Suppressor macrophage (primary cell): ENCODE measurements at regions not wholly inside any gene's neighbourhood (a gene's known extent, or its start where the extent isn't known, plus 50 kb on each side); places are given as distances from the start of the nearest gene placed in this dataset.

ENCODE experiments used
- DNase-seq, 4 experiments: peaks; one replicate each; pipeline ENCODE4 v3.0.0-alpha.2; 2020 to 2022

GRCh38 chr6:91498576-91498975 is 911.7 kb upstream of the MAP3K7 start:
- DNase-seq = no peak

GRCh38 chr6:91497770-91498169 is 910.9 kb upstream of the MAP3K7 start:
- no peak for DNase-seq

- no peak for DNase-seq
Observed at GRCh38 chr6:91490671-91491301, 903.9 kb upstream of the MAP3K7 start.

- peak; percentile 32 to 79 (median 66) for DNase-seq
Observed at GRCh38 chr6:91487696-91488392, 901.0 kb upstream of the MAP3K7 start.

- DNase-seq = no peak
Observed at GRCh38 chr6:91486200-91486599, 899.3 kb upstream of the MAP3K7 start.

GRCh38 chr6:91485047-91485446 is 898.2 kb upstream of the MAP3K7 start:
- no peak for DNase-seq

GRCh38 chr6:91483415-91484105 is 896.7 kb upstream of the MAP3K7 start:
- DNase-seq = peak in 1 of 4 experiments; percentile 13

GRCh38 chr6:91482498-91482897 is 895.6 kb upstream of the MAP3K7 start:
- peak in 1 of 4 experiments; percentile 14 for DNase-seq

- no peak for DNase-seq
Observed at GRCh38 chr6:91480402-91480801, 893.5 kb upstream of the MAP3K7 start.

GRCh38 chr6:91477688-91478087 is 890.8 kb upstream of the MAP3K7 start:
- no peak for DNase-seq

- peak in 2 of 4 experiments; percentile 11 to 12 for DNase-seq
Observed at GRCh38 chr6:91476000-91476399, 889.1 kb upstream of the MAP3K7 start.

GRCh38 chr6:91465393-91465792 is 878.5 kb upstream of the MAP3K7 start:
- DNase-seq = no peak

- no peak for DNase-seq
Observed at GRCh38 chr6:91464718-91465117, 877.8 kb upstream of the MAP3K7 start.

- no peak for DNase-seq
Observed at GRCh38 chr6:91464201-91464600, 877.3 kb upstream of the MAP3K7 start.

GRCh38 chr6:91462241-91462640 is 875.4 kb upstream of the MAP3K7 start:
- DNase-seq = no peak

- no peak for DNase-seq
Observed at GRCh38 chr6:91453224-91453878, 866.5 kb upstream of the MAP3K7 start.

- no peak for DNase-seq
Observed at GRCh38 chr6:91449539-91449938, 862.7 kb upstream of the MAP3K7 start.

GRCh38 chr6:91447530-91448254 is 860.8 kb upstream of the MAP3K7 start:
- DNase-seq = no peak

- DNase-seq = no peak
Observed at GRCh38 chr6:91447081-91447480, 860.2 kb upstream of the MAP3K7 start.

GRCh38 chr6:91443405-91443804 is 856.5 kb upstream of the MAP3K7 start:
- no peak for DNase-seq

GRCh38 chr6:91442342-91442741 is 855.5 kb upstream of the MAP3K7 start:
- no peak for DNase-seq

GRCh38 chr6:91438570-91438969 is 851.7 kb upstream of the MAP3K7 start:
- DNase-seq = no peak

GRCh38 chr6:91437315-91437729 is 850.5 kb upstream of the MAP3K7 start:
- no peak for DNase-seq
